H1 (cell line): ENCODE measurements at regions not wholly inside any gene's neighbourhood (a gene's known extent, or its start where the extent isn't known, plus 50 kb on each side); places are given as distances from the start of the nearest gene placed in this dataset.
"Not testable (repeated sequence)": the region's sequence is repeated elsewhere in the genome, so short reads cannot be mapped to it uniquely, and the experiment has no call there.

ENCODE experiments used
- EGR1 ChIP-seq: IDR thresholded peaks from 2 replicates; pipeline ENCODE4 v1.6.1; 2011; ENCODE audit warnings: low read depth, low read length, borderline replicate concordance
- EP300 ChIP-seq, 2 experiments: IDR thresholded peaks; 1 replicate in 1 of 2; 2 replicates in 1 of 2; pipeline ENCODE4 v1.6.1; 2011 to 2012; ENCODE audit warnings: low read depth in 2 of 2, low read length in 2 of 2, mild to moderate bottlenecking in 2 of 2, borderline replicate concordance in 1 of 2, inconsistent platforms in 1 of 2, moderate library complexity in 1 of 2
- HDAC6 ChIP-seq: IDR thresholded peaks from one replicate; pipeline ENCODE4 v1.7.1; 2012; ENCODE audit warnings: low read depth, mild to moderate bottlenecking, inconsistent platforms, low read length, moderate library complexity
- TAF1 ChIP-seq: IDR thresholded peaks from 2 replicates; pipeline ENCODE4 v1.6.1; 2011; ENCODE audit warnings: mild to moderate bottlenecking, low read depth, low read length
- ZNF274 ChIP-seq: IDR thresholded peaks from 2 replicates; pipeline ENCODE4 v1.7.0; 2012; ENCODE audit warnings: low read length, borderline replicate concordance; ENCODE audit errors: extremely low read depth
- TF ChIP-seq, protein P1 (sequence below), 3 experiments: IDR thresholded peaks; 1 replicate in 2 of 3; 2 replicates in 1 of 3; pipeline versions ENCODE4 v1.5.1 to v1.6.1; 2011; ENCODE audit warnings: low read length in 3 of 3, mild to moderate bottlenecking in 3 of 3, inconsistent platforms in 2 of 3, low read depth in 1 of 3, moderate library complexity in 1 of 3; ENCODE audit not compliant: insufficient read depth in 1 of 3; ENCODE audit errors: control extremely low read depth in 1 of 3

DNA sequence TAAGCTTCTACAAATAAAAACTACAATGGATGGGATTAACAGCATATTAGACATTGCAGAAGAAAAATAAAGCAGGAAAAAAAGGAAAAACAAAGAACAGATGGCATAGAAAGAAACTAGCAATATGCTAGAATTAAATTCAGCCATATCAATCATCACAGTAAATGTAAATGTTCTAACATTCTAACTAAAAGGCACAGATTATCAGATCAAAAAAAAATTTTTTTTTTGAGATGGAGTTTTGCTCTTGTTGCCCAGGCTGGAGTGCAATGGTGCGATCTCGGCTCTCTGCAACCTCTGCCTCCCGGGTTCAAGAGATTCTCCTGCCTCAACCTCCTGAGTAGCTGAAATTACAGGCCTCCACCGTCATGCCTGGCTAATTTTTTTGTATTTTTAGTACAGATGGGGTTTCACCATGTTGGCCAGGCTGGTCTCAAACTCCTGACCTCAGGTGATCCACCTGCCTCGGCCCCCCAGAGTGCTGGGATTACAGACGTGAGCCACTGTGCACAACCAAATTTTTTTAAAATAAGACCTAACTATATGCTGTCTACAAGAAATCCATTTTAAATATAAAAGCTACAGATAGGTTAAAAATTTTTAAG, 50.7 kb upstream of the GATA2 start:
- TF ChIP-seq EP300 (IDR thresholded peaks at IDR 0.05; ENCODE audit: borderline replicate concordance in 1 of 2, low read depth in 2 of 2, low read length in 2 of 2); ZNF274; EGR1; HDAC6; TAF1: not testable (repeated sequence)
- TF ChIP-seq, protein P1, sequence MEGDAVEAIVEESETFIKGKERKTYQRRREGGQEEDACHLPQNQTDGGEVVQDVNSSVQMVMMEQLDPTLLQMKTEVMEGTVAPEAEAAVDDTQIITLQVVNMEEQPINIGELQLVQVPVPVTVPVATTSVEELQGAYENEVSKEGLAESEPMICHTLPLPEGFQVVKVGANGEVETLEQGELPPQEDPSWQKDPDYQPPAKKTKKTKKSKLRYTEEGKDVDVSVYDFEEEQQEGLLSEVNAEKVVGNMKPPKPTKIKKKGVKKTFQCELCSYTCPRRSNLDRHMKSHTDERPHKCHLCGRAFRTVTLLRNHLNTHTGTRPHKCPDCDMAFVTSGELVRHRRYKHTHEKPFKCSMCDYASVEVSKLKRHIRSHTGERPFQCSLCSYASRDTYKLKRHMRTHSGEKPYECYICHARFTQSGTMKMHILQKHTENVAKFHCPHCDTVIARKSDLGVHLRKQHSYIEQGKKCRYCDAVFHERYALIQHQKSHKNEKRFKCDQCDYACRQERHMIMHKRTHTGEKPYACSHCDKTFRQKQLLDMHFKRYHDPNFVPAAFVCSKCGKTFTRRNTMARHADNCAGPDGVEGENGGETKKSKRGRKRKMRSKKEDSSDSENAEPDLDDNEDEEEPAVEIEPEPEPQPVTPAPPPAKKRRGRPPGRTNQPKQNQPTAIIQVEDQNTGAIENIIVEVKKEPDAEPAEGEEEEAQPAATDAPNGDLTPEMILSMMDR (IDR thresholded peaks at IDR 0.05; ENCODE audit: control extremely low read depth in 1 of 3, insufficient read depth in 1 of 3, low read depth in 1 of 3, low read length in 3 of 3), result not testable (repeated sequence)
